OCI-LY1 (cell line): ENCODE measurements at regions not wholly inside any gene's neighbourhood (a gene's known extent, or its start where the extent isn't known, plus 50 kb on each side); places are given as distances from the start of the nearest gene placed in this dataset.
"Not testable (repeated sequence)": the region's sequence is repeated elsewhere in the genome, so short reads cannot be mapped to it uniquely, and the experiment has no call there.

Experiments used
- CTCF ChIP-seq: fragments of 200-600 bp; sonication (generic), shearing (Covaris generic); IDR thresholded peaks from 2 replicates; pipeline ENCODE4 v1.5.1; 2017; ENCODE audit warnings: mild to moderate bottlenecking, antibody characterized with exemption, low read length, moderate library complexity, mixed read lengths
- EZH2 ChIP-seq: fragments of 200-600 bp; sonication (generic), shearing (Covaris generic); IDR thresholded peaks from 2 replicates; pipeline ENCODE4 v1.8.0; 2017; ENCODE audit warnings: borderline replicate concordance, mixed run types, mild to moderate bottlenecking, antibody characterized with exemption, low read length, moderate library complexity, mixed read lengths

- TF ChIP-seq CTCF, EZH2: not testable (repeated sequence)
Measured at GRCh38 chr7:32565-33280, 159.6 kb upstream of the FAM20C start.
